ENCODE measurements at regions not wholly inside any gene's neighbourhood (a gene's known extent, or its start where the extent isn't known, plus 50 kb on each side); places are given as distances from the start of the nearest gene placed in this dataset.

- Histone ChIP-seq H3K36me3 (no peaks in the 10 kb centered on the region), H3K4me3 (no peak overlapping the region), H3K9me3 (no peaks in the 10 kb centered on the region), H3K4me1 (no peaks in the 10 kb centered on the region), H3K27me3 (no peaks in the 10 kb centered on the region), H3K27ac (no peak overlapping the region)
- intact Hi-C loops (cut with DNase I), result no loop called here
- DNase-seq, result no peak
- ATAC-seq, result peak; percentile 83
- TF ChIP-seq CTCF (IDR thresholded peaks at IDR 0.05), result no peak
Observed at GRCh38 chr3:161600173-161600572, 103.6 kb downstream of the OTOL1 start.

GRCh38 chr3:161602475-161602874, 105.9 kb downstream of the OTOL1 start:
- H3K4me3 ChIP-seq, result no peak overlapping the region
- TF ChIP-seq CTCF (IDR thresholded peaks at IDR 0.05), result no peak
- intact Hi-C loops (cut with DNase I), result no loop called here

GRCh38 chr3:161602918-161603317, 106.3 kb downstream of the OTOL1 start:
- DNase-seq (no peak), ATAC-seq (no peak)
- intact Hi-C loops (cut with DNase I), result no loop called here
- H3K4me3 ChIP-seq, result no peak overlapping the region
- no peak overlapping the region for H3K27ac ChIP-seq
- no peaks in the 10 kb centered on the region for H3K4me1 ChIP-seq
- H3K27me3 ChIP-seq, result no peaks in the 10 kb centered on the region
- no peaks in the 10 kb centered on the region for H3K9me3 ChIP-seq
- no peaks in the 10 kb centered on the region for H3K36me3 ChIP-seq
- no peak for TF ChIP-seq CTCF (IDR thresholded peaks at IDR 0.05)

More at GRCh38 chr3:161602475-161602874, 105.9 kb downstream of the OTOL1 start:
- H3K27ac ChIP-seq, result no peak overlapping the region
- no peaks in the 10 kb centered on the region for H3K27me3 ChIP-seq
- no peaks in the 10 kb centered on the region for H3K9me3 ChIP-seq
- DNase-seq (no peak), ATAC-seq (no peak)
- no peaks in the 10 kb centered on the region for H3K4me1 ChIP-seq
- H3K36me3 ChIP-seq, result no peaks in the 10 kb centered on the region

GRCh38 chr3:161607056-161607455, 110.4 kb downstream of the OTOL1 start:
- no peak overlapping the region for H3K4me3 ChIP-seq
- H3K4me1 ChIP-seq, result no peaks in the 10 kb centered on the region
- no peaks in the 10 kb centered on the region for H3K27me3 ChIP-seq
- no peak for DNase-seq
- no peak for TF ChIP-seq CTCF (IDR thresholded peaks at IDR 0.05)
- H3K27ac ChIP-seq, result no peak overlapping the region
- ATAC-seq, result no peak
- intact Hi-C loops (cut with DNase I), result no loop called here
- no peaks in the 10 kb centered on the region for H3K9me3 ChIP-seq
- no peaks in the 10 kb centered on the region for H3K36me3 ChIP-seq

- no peaks in the 10 kb centered on the region for H3K36me3 ChIP-seq
- H3K27me3 ChIP-seq, result no peaks in the 10 kb centered on the region
- H3K27ac ChIP-seq, result no peak overlapping the region
- H3K9me3 ChIP-seq, result no peaks in the 10 kb centered on the region
- no peaks in the 10 kb centered on the region for H3K4me1 ChIP-seq
- intact Hi-C loops (cut with DNase I), result no loop called here
- no peak for ATAC-seq
- DNase-seq, result no peak
- H3K4me3 ChIP-seq, result no peak overlapping the region
- TF ChIP-seq CTCF (IDR thresholded peaks at IDR 0.05), result no peak
Observed at GRCh38 chr3:161619351-161619750, 122.7 kb downstream of the OTOL1 start.

- Histone ChIP-seq H3K27ac (no peak overlapping the region), H3K4me1 (no peaks in the 10 kb centered on the region), H3K9me3 (no peaks in the 10 kb centered on the region), H3K36me3 (no peaks in the 10 kb centered on the region), H3K4me3 (no peak overlapping the region), H3K27me3 (no peaks in the 10 kb centered on the region)
- ATAC-seq (no peak), DNase-seq (no peak)
- TF ChIP-seq CTCF (IDR thresholded peaks at IDR 0.05), result no peak
- intact Hi-C loops (cut with DNase I), result no loop called here
Observed at GRCh38 chr3:161630794-161631193, 134.2 kb downstream of the OTOL1 start.

All from upper lobe of right lung (tissue), 1 donor.